H1 (cell line): ENCODE measurements at regions not wholly inside any gene's neighbourhood (a gene's known extent, or its start where the extent isn't known, plus 50 kb on each side); places are given as distances from the start of the nearest gene placed in this dataset.
"Not testable (repeated sequence)": the region's sequence is repeated elsewhere in the genome, so short reads cannot be mapped to it uniquely, and the experiment has no call there.

Experiments
- CTCF ChIA-PET: fragments of 300-600 bp; sonication (Branson Sonifier 250); formaldehyde crosslinking; loops from one replicate; lab custom pipeline; 2021; ENCODE audit not compliant: partially characterized antibody; lab: Charles Lee
- POLR2A ChIA-PET: fragments of 300-600 bp; sonication (Branson Sonifier 250); formaldehyde crosslinking; loops from one replicate; lab custom pipeline; 2021; ENCODE audit warnings: inconsistent platforms; ENCODE audit not compliant: partially characterized antibody; lab: Charles Lee
- DNase-seq, 2 experiments: peaks; one replicate each; pipeline versions ENCODE4 v3.0.0 to v3.0.0-alpha.2; 2010 to 2022; ENCODE audit warnings: low spot score in 2 of 2, low read depth in 1 of 2, mixed read lengths in 1 of 2
- FAIRE-seq: peaks from 2 replicates; lab custom pipeline; 2011; peaks lifted over from hg19 to GRCh38; lab: Jason Lieb, UNC
- H2AFZ ChIP-seq: 2 replicates; pipeline ENCODE4 v1.8.1; 2012; ENCODE audit warnings: low read length, inconsistent platforms
- H2AK5ac ChIP-seq: 2 replicates; pipeline ENCODE4 v1.6.1; 2013; ENCODE audit warnings: low read depth, low read length
- H2BK120ac ChIP-seq: replicated peaks from 2 replicates; pipeline ENCODE3; 2013; ENCODE audit warnings: low read depth, low read length, inconsistent platforms
- H2BK12ac ChIP-seq: 2 replicates; pipeline ENCODE4 v1.6.1; 2013; ENCODE audit warnings: low read depth, low read length
- H2BK15ac ChIP-seq: 2 replicates; pipeline ENCODE4 v1.6.1; 2013; ENCODE audit warnings: low read length
- H2BK20ac ChIP-seq: 2 replicates; pipeline ENCODE4 v1.6.1; 2013; ENCODE audit warnings: low read length
- H2BK5ac ChIP-seq: 2 replicates; pipeline ENCODE4 v1.6.1; 2013; ENCODE audit warnings: low read depth, low read length
- H3K14ac ChIP-seq: 2 replicates; pipeline ENCODE4 v1.6.1; 2013; ENCODE audit warnings: inconsistent platforms; ENCODE audit not compliant: insufficient read length
- H3K18ac ChIP-seq: 2 replicates; pipeline ENCODE4 v1.6.1; 2013; ENCODE audit warnings: low read length; ENCODE audit errors: extremely low read depth
- H3K23ac ChIP-seq: 2 replicates; pipeline ENCODE4 v1.6.1; 2013; ENCODE audit warnings: inconsistent platforms; ENCODE audit not compliant: insufficient read length
- H3K23me2 ChIP-seq: 2 replicates; pipeline ENCODE4 v1.6.1; 2013; ENCODE audit warnings: low read depth, low read length
- H3K27ac ChIP-seq: 2 replicates; pipeline ENCODE4 v1.6.1; 2011; ENCODE audit warnings: low read depth, low read length, inconsistent platforms
- H3K27me3 ChIP-seq, 4 experiments: replicated peaks in 1 of 4; 1 replicate in 1 of 4; 2 replicates in 3 of 4; pipeline versions ENCODE4 v1.6.1 to v1.8.1; 2011 to 2013; ENCODE audit warnings: low read length in 3 of 4, mild to moderate bottlenecking in 3 of 4, inconsistent platforms in 2 of 4, mixed read lengths in 2 of 4, moderate library complexity in 1 of 4; ENCODE audit not compliant: control insufficient read depth in 3 of 4, insufficient read depth in 3 of 4; ENCODE audit errors: extremely low read depth in 1 of 4
- H3K36me3 ChIP-seq, 4 experiments: 2 replicates each; pipeline versions ENCODE4 v1.6.1 to v1.8.1; 2011 to 2013; ENCODE audit warnings: mild to moderate bottlenecking in 4 of 4, low read length in 3 of 4, moderate library complexity in 2 of 4, control low read depth in 1 of 4, inconsistent platforms in 1 of 4; ENCODE audit not compliant: insufficient read depth in 4 of 4, control insufficient read depth in 2 of 4
- H3K4ac ChIP-seq: replicated peaks from 2 replicates; pipeline ENCODE3; 2013; ENCODE audit warnings: low read length, low read depth, mixed read lengths, inconsistent platforms; ENCODE audit not compliant: insufficient read length
- H3K4me1 ChIP-seq, 4 experiments: replicated peaks in 1 of 4; 1 replicate in 1 of 4; 2 replicates in 3 of 4; pipeline versions ENCODE4 v1.6.1 to v1.8.1; 2011 to 2013; ENCODE audit warnings: low read length in 3 of 4, inconsistent platforms in 2 of 4, mixed read lengths in 1 of 4; ENCODE audit not compliant: insufficient read depth in 4 of 4, control insufficient read depth in 3 of 4
- H3K4me2 ChIP-seq, 2 experiments: 2 replicates each; pipeline versions ENCODE4 v1.6.1 to v1.8.1; 2011 to 2013; ENCODE audit warnings: low read depth in 2 of 2, low read length in 2 of 2, control low read depth in 1 of 2, inconsistent platforms in 1 of 2, mild to moderate bottlenecking in 1 of 2; ENCODE audit not compliant: insufficient read depth in 1 of 2
- H3K4me3 ChIP-seq, 4 experiments: fragments of 200-600, 300-600 bp in 1 of 4; sonication (generic), shearing (Covaris generic), sonication (Bioruptor Twin) in 1 of 4; 2 replicates each; pipeline versions ENCODE4 v1.5.1 to v1.8.1; 2011 to 2016; ENCODE audit warnings: low read length in 4 of 4, low read depth in 3 of 4, control low read depth in 2 of 4, inconsistent platforms in 2 of 4, mild to moderate bottlenecking in 2 of 4, mixed read lengths in 1 of 4, moderate library complexity in 1 of 4; ENCODE audit not compliant: insufficient read depth in 2 of 4; ENCODE audit errors: extremely low read depth in 1 of 4
- H3K56ac ChIP-seq: replicated peaks from 2 replicates; pipeline ENCODE3; 2013; ENCODE audit warnings: low read depth, mild to moderate bottlenecking, mixed read lengths, low read length, inconsistent platforms; ENCODE audit not compliant: insufficient read length
- H3K79me1 ChIP-seq: 2 replicates; pipeline ENCODE4 v1.6.1; 2013; ENCODE audit warnings: low read depth, low read length, control low read depth
- H3K79me2 ChIP-seq, 2 experiments: 2 replicates each; pipeline versions ENCODE4 v1.6.1 to v1.8.1; 2012 to 2013; ENCODE audit warnings: low read length in 2 of 2, mild to moderate bottlenecking in 2 of 2, inconsistent platforms in 1 of 2; ENCODE audit not compliant: insufficient read depth in 2 of 2, control insufficient read depth in 1 of 2
- H3K9ac ChIP-seq, 4 experiments: replicated peaks in 1 of 4; 1 replicate in 1 of 4; 2 replicates in 3 of 4; pipeline versions ENCODE4 v1.6.1 to v1.8.1; 2011 to 2013; ENCODE audit warnings: low read depth in 3 of 4, low read length in 3 of 4, control low read depth in 2 of 4, mild to moderate bottlenecking in 2 of 4, moderate library complexity in 2 of 4, inconsistent platforms in 1 of 4; ENCODE audit errors: extremely low read depth in 1 of 4
- H3K9me3 ChIP-seq, 2 experiments: 2 replicates each; pipeline versions ENCODE4 v1.6.1 to v1.8.1; 2012 to 2013; ENCODE audit warnings: mild to moderate bottlenecking in 2 of 2, moderate library complexity in 2 of 2, control low read depth in 1 of 2, inconsistent platforms in 1 of 2, low read depth in 1 of 2, low read length in 1 of 2, mixed read lengths in 1 of 2; ENCODE audit not compliant: insufficient read depth in 2 of 2
- H4K20me1 ChIP-seq, 2 experiments: replicated peaks in 1 of 2; 2 replicates each; pipeline versions ENCODE3 to v1.8.1; 2011 to 2013; ENCODE audit warnings: inconsistent platforms in 2 of 2, low read length in 2 of 2, mild to moderate bottlenecking in 1 of 2; ENCODE audit not compliant: insufficient read depth in 2 of 2, control insufficient read depth in 1 of 2
- H4K5ac ChIP-seq: 2 replicates; pipeline ENCODE4 v1.6.1; 2013; ENCODE audit warnings: low read length, low read depth, mixed read lengths, inconsistent platforms; ENCODE audit not compliant: insufficient read length
- H4K8ac ChIP-seq: 2 replicates; pipeline ENCODE4 v1.8.0; 2013; ENCODE audit warnings: mild to moderate bottlenecking, moderate library complexity, low read length, inconsistent platforms; ENCODE audit not compliant: insufficient read depth; ENCODE audit errors: extremely low read depth
- H4K91ac ChIP-seq: replicated peaks from 2 replicates; pipeline ENCODE3; 2013; ENCODE audit warnings: low read length, mixed read lengths, inconsistent platforms; ENCODE audit not compliant: insufficient read length
- RBBP5 ChIP-seq: IDR thresholded peaks from 2 replicates; pipeline ENCODE4 v1.7.1; 2012; ENCODE audit warnings: low read depth, mild to moderate bottlenecking, inconsistent platforms, low read length, moderate library complexity, borderline replicate concordance
- WGBS, 2 experiments: shearing (Covaris generic) in 1 of 2; methylation state at CpG; one replicate each; pipeline versions ENCODE4 v1.1.6 to v1.1.7; 2013 to 2015; ENCODE audit warnings: low lambda C conversion rate in 2 of 2, mixed read lengths in 2 of 2, inconsistent platforms in 1 of 2, low coverage in 1 of 2, missing lambda C conversion rate in 1 of 2; ENCODE audit not compliant: insufficient replicate concordance in 2 of 2, insufficient coverage in 1 of 2, insufficient read length in 1 of 2; ENCODE audit errors: extremely low coverage in 1 of 2, missing lambda C conversion rate in 1 of 2; 5-methylcytosine and 5-hydroxymethylcytosine counted together

DNA sequence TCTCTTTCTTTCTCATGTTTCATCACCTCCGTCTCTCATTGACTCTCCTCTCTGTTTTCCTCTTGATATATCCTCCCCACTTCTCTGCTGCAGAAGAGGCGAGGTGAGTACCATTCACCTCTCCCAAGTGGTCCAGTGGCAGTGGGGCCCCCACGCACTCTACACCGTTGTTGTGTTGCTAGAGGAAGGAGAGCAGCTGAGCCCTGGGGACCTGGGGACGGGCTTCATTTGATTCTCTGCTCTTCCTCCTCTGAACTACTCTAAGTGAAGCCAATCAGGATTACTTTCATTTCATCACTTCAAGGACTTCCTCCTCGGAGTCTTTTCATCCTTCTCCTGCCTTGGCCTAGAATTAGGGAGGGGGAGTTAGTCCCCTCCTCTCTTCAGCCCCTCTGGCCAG is 64.6 kb downstream of the CCNE1 start (continued):
- TF ChIP-seq RBBP5, result no peak
- TF ChIP-seq, all 59 proteins: peak for 0

GRCh38 chr19:29876908-29877307 is 65.1 kb downstream of the CCNE1 start:
- H2BK20ac ChIP-seq, H3K14ac ChIP-seq, H2BK120ac ChIP-seq, H3K79me2 ChIP-seq, DNase-seq, H2AFZ ChIP-seq, H3K9me3 ChIP-seq, H3K4me3 ChIP-seq, H3K23ac ChIP-seq, H3K79me1 ChIP-seq, H4K20me1 ChIP-seq, H3K4me1 ChIP-seq, H3K27ac ChIP-seq, H4K91ac ChIP-seq, H3K56ac ChIP-seq, H3K9ac ChIP-seq, H4K5ac ChIP-seq, H2BK12ac ChIP-seq, H3K4me2 ChIP-seq, H2BK5ac ChIP-seq, FAIRE-seq, H3K4ac ChIP-seq, H3K36me3 ChIP-seq, H2AK5ac ChIP-seq, H2BK15ac ChIP-seq, H3K18ac ChIP-seq, H3K23me2 ChIP-seq: not testable (repeated sequence)
- POLR2A ChIA-PET, result interaction anchor here (0.6 kb wide), 1 partner anchor 145 kb away, joined by 3 read pairs; no protein-coding TSS in a partner anchor
- peak overlapping the region; percentile 17; the same call in 1 of the 2 replicates for H4K8ac ChIP-seq
- CTCF ChIA-PET, result interaction anchor here (1.0 to 1.3 kb wide), 3 partner anchors 67 to 151 kb away, joined by 3 read pairs; no protein-coding TSS in a partner anchor
- WGBS, 2 experiments, result 83% methylated on average over 3 of the region's 4 CpGs; no CpG with 5 or more reads in 1 of the 2 experiments
- peaks cover 0 to 14% (median 10%) of the 10 kb centered on the region in 4 experiments; a peak in 6 of 7 replicates for H3K27me3 ChIP-seq
